GM23248 (cell line): ENCODE measurements at regions not wholly inside any gene's neighbourhood (a gene's known extent, or its start where the extent isn't known, plus 50 kb on each side); places are given as distances from the start of the nearest gene placed in this dataset.

Experiments used
- EZH2 ChIP-seq: fragments of 200-600 bp; sonication (generic); IDR thresholded peaks from 2 replicates; pipeline ENCODE4 v1.6.1; 2018; ENCODE audit warnings: antibody characterized with exemption, mild to moderate bottlenecking; ENCODE audit not compliant: insufficient read depth, poor library complexity, severe bottlenecking
- EZH2phosphoT487 ChIP-seq: fragments of 200-600 bp; sonication (generic); IDR thresholded peaks from 2 replicates; pipeline ENCODE4 v1.6.1; 2018; ENCODE audit warnings: antibody characterized with exemption, moderate library complexity, mild to moderate bottlenecking, low read depth; ENCODE audit not compliant: insufficient read depth

DNA sequence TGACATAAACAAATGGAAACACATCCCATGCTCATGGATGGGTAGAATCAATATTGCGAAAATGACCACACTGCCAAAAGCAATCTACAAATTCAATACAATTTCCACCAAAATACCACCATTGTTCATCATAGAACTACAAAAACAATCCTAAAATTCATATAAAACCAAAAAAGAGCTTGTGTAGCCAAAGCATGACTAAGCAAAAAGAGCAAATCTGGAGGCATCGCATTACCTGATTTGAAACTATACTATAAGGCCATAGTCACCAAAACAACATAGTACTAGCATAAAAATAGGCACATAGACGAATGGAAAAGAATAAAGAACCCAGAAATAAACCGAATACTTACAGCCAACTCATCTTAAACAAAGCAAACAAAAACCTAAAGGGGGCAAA, 342.8 kb upstream of the AGA start:
- no peak for TF ChIP-seq EZH2
- no peak for TF ChIP-seq EZH2phosphoT487
